ENCODE measurements at regions not wholly inside any gene's neighbourhood (a gene's known extent, or its start where the extent isn't known, plus 50 kb on each side); places are given as distances from the start of the nearest gene placed in this dataset.
"Not testable (repeated sequence)": the region's sequence is repeated elsewhere in the genome, so short reads cannot be mapped to it uniquely, and the experiment has no call there.

- H3K4me3 Mint-ChIP-seq, result not testable (repeated sequence)
Observed at GRCh38 chr1:147348592-147348991, 106.1 kb downstream of the CHD1L start.

GRCh38 chr1:147349533-147349932 lies 107.0 kb downstream of the CHD1L start:
- H3K4me1 Mint-ChIP-seq, result no peaks in the 10 kb centered on the region
- H3K27ac Mint-ChIP-seq, result no peak overlapping the region
- H3K36me3 Mint-ChIP-seq, result no peaks in the 10 kb centered on the region
- no peak overlapping the region for H3K4me3 Mint-ChIP-seq
- H3K27me3 Mint-ChIP-seq, result peaks cover 42% of the 10 kb centered on the region
- CTCF ChIA-PET, result no interaction called here
- no peaks in the 10 kb centered on the region for H3K9me3 Mint-ChIP-seq (ENCODE audit: low read depth)
- no peak for ATAC-seq
- no peak for DNase-seq

More at GRCh38 chr1:147348592-147348991, 106.1 kb downstream of the CHD1L start:
- ATAC-seq; CTCF ChIA-PET; H3K9me3 Mint-ChIP-seq (ENCODE audit: low read depth); H3K36me3 Mint-ChIP-seq; DNase-seq; H3K27ac Mint-ChIP-seq; H3K4me1 Mint-ChIP-seq: not testable (repeated sequence)
- H3K27me3 Mint-ChIP-seq, result peaks cover 47% of the 10 kb centered on the region

- Mint-ChIP-seq H3K4me1 (no peaks in the 10 kb centered on the region), H3K36me3 (no peaks in the 10 kb centered on the region), H3K9me3 (ENCODE audit: low read depth) (no peaks in the 10 kb centered on the region), H3K27ac (no peak overlapping the region), H3K27me3 (peaks cover 30% of the 10 kb centered on the region), H3K4me3 (no peak overlapping the region)
- ATAC-seq, result no peak
- DNase-seq, result no peak
- CTCF ChIA-PET, result no interaction called here
Observed at GRCh38 chr1:147351140-147351835, 108.8 kb downstream of the CHD1L start.

GRCh38 chr1:147377263-147378246 lies 135.1 kb downstream of the CHD1L start:
- Mint-ChIP-seq H3K4me1 (no peaks in the 10 kb centered on the region), H3K36me3 (no peaks in the 10 kb centered on the region), H3K4me3 (no peak overlapping the region), H3K9me3 (ENCODE audit: low read depth) (peaks cover 4% of the 10 kb centered on the region), H3K27ac (no peak overlapping the region), H3K27me3 (peaks cover 19% of the 10 kb centered on the region)
- CTCF ChIA-PET, result interaction anchor here (0.9 to 2.3 kb wide), 2 partner anchors 12 to 104 kb away, joined by 3 to 15 read pairs; no protein-coding TSS in a partner anchor
- DNase-seq, result no peak
- no peak for ATAC-seq

GRCh38 chr1:147379889-147380288 lies 137.4 kb downstream of the CHD1L start:
- H3K36me3 Mint-ChIP-seq, result no peaks in the 10 kb centered on the region
- CTCF ChIA-PET, result interaction anchor here (1.6 kb wide), 1 partner anchor 13 kb away, joined by 4 read pairs; no protein-coding TSS in a partner anchor
- H3K4me1 Mint-ChIP-seq, result no peaks in the 10 kb centered on the region
- H3K27ac Mint-ChIP-seq, result no peak overlapping the region
- peaks cover 26% of the 10 kb centered on the region for H3K27me3 Mint-ChIP-seq
- H3K4me3 Mint-ChIP-seq, result no peak overlapping the region
- no peak for DNase-seq
- no peaks in the 10 kb centered on the region for H3K9me3 Mint-ChIP-seq (ENCODE audit: low read depth)
- no peak for ATAC-seq

- no peak for ATAC-seq
- CTCF ChIA-PET, result no interaction called here
- Mint-ChIP-seq H3K27me3 (peaks cover 35% of the 10 kb centered on the region), H3K36me3 (no peaks in the 10 kb centered on the region), H3K4me3 (no peak overlapping the region), H3K27ac (no peak overlapping the region), H3K9me3 (ENCODE audit: low read depth) (no peaks in the 10 kb centered on the region), H3K4me1 (no peaks in the 10 kb centered on the region)
- no peak for DNase-seq
Observed at GRCh38 chr1:147384804-147385203, 142.3 kb downstream of the CHD1L start.

GRCh38 chr1:147388969-147389368 lies 146.5 kb downstream of the CHD1L start:
- Mint-ChIP-seq H3K27me3 (peaks cover 27% of the 10 kb centered on the region), H3K9me3 (ENCODE audit: low read depth) (no peaks in the 10 kb centered on the region), H3K27ac (no peak overlapping the region), H3K36me3 (no peaks in the 10 kb centered on the region), H3K4me3 (no peak overlapping the region), H3K4me1 (no peaks in the 10 kb centered on the region)
- DNase-seq (no peak), ATAC-seq (no peak)
- CTCF ChIA-PET, result interaction anchor here (0.7 to 3.6 kb wide), 5 partner anchors 11 to 115 kb away, joined by 3 to 31 read pairs (median 5); no protein-coding TSS in a partner anchor

- Mint-ChIP-seq H3K4me3 (no peak overlapping the region), H3K9me3 (ENCODE audit: low read depth) (no peaks in the 10 kb centered on the region), H3K27ac (no peak overlapping the region), H3K36me3 (no peaks in the 10 kb centered on the region), H3K4me1 (no peaks in the 10 kb centered on the region), H3K27me3 (peaks cover 26% of the 10 kb centered on the region)
- CTCF ChIA-PET, result interaction anchor here (0.6 to 3.6 kb wide), 11 partner anchors 12 to 503 kb away, joined by 3 to 31 read pairs (median 3); no protein-coding TSS in a partner anchor
- DNase-seq, result no peak
- ATAC-seq, result peak; percentile 57
Observed at GRCh38 chr1:147389532-147390184, 147.2 kb downstream of the CHD1L start.

- DNase-seq (no peak), ATAC-seq (no peak)
- H3K4me1 Mint-ChIP-seq, result no peaks in the 10 kb centered on the region
- H3K27me3 Mint-ChIP-seq, result peaks cover 22% of the 10 kb centered on the region
- H3K36me3 Mint-ChIP-seq, result no peaks in the 10 kb centered on the region
- CTCF ChIA-PET, result interaction anchor here (0.6 to 3.6 kb wide), 12 partner anchors 12 to 503 kb away, joined by 3 to 31 read pairs (median 3); no protein-coding TSS in a partner anchor
- no peaks in the 10 kb centered on the region for H3K9me3 Mint-ChIP-seq (ENCODE audit: low read depth)
- H3K27ac Mint-ChIP-seq, result no peak overlapping the region
- no peak overlapping the region for H3K4me3 Mint-ChIP-seq
Observed at GRCh38 chr1:147390185-147390542, 147.7 kb downstream of the CHD1L start.

- H3K4me3 Mint-ChIP-seq, result no peak overlapping the region
- H3K27ac Mint-ChIP-seq, result no peak overlapping the region
- ATAC-seq (no peak), DNase-seq (no peak)
- H3K27me3 Mint-ChIP-seq, result peaks cover 21% of the 10 kb centered on the region
- CTCF ChIA-PET, result interaction anchor here (1.0 to 3.6 kb wide), 2 partner anchors 117 to 120 kb away, joined by 3 to 31 read pairs; no protein-coding TSS in a partner anchor
- H3K4me1 Mint-ChIP-seq, result no peaks in the 10 kb centered on the region
- H3K36me3 Mint-ChIP-seq, result no peaks in the 10 kb centered on the region
- no peaks in the 10 kb centered on the region for H3K9me3 Mint-ChIP-seq (ENCODE audit: low read depth)
Observed at GRCh38 chr1:147391114-147391513, 148.6 kb downstream of the CHD1L start.

GRCh38 chr1:147402326-147403045 lies 138.8 kb upstream of the BCL9 start:
- H3K4me1 Mint-ChIP-seq; ATAC-seq; H3K4me3 Mint-ChIP-seq; DNase-seq; H3K9me3 Mint-ChIP-seq (ENCODE audit: low read depth); H3K36me3 Mint-ChIP-seq; CTCF ChIA-PET; H3K27ac Mint-ChIP-seq: not testable (repeated sequence)
- peaks cover 14% of the 10 kb centered on the region for H3K27me3 Mint-ChIP-seq

GRCh38 chr1:147404344-147404743 lies 137.0 kb upstream of the BCL9 start:
- H3K27me3 Mint-ChIP-seq, H3K27ac Mint-ChIP-seq: not testable (repeated sequence)

More at GRCh38 chr1:147404344-147404743, 137.0 kb upstream of the BCL9 start:
- H3K9me3 Mint-ChIP-seq (ENCODE audit: low read depth); ATAC-seq; H3K4me3 Mint-ChIP-seq; DNase-seq; CTCF ChIA-PET; H3K4me1 Mint-ChIP-seq; H3K36me3 Mint-ChIP-seq: not testable (repeated sequence)

All from activated CD8-positive, alpha-beta memory T cell treated with anti-CD3 and anti-CD28 coated beads, Interleukin-2, amount 10 ng/mL, durations not matched to agents 7 days and 5 days (primary cell).